ENCODE measurements at regions not wholly inside any gene's neighbourhood (a gene's known extent, or its start where the extent isn't known, plus 50 kb on each side); places are given as distances from the start of the nearest gene placed in this dataset.

- intact Hi-C loops (cut with DNase I) = no loop called here
- no peak overlapping the region for H3K4me3 ChIP-seq (ENCODE audit: low read length in 3 of 3)
- no peak for TF ChIP-seq CTCF (IDR thresholded peaks at IDR 0.05; ENCODE audit: borderline replicate concordance, extremely low read depth, insufficient read depth)
- FAIRE-seq = no peak
- no peaks in the 10 kb centered on the region for H3K9me3 ChIP-seq (ENCODE audit: control insufficient read depth in 2 of 3, insufficient read depth in 1 of 3, low read length in 3 of 3)
- no peak overlapping the region for H3K27ac ChIP-seq (ENCODE audit: low read depth in 2 of 2, low read length in 2 of 2)
- H3K4me1 ChIP-seq (ENCODE audit: control insufficient read depth in 2 of 3, insufficient read depth in 2 of 3, low read depth in 1 of 3, low read length in 3 of 3) = peaks cover 0 to 5% (median 4%) of the 10 kb centered on the region in 3 donors
- no peaks in the 10 kb centered on the region for H3K27me3 ChIP-seq (ENCODE audit: control insufficient read depth, insufficient read depth, low read length)
- DNase-seq = no peak
- H3K9ac ChIP-seq (ENCODE audit: low read length in 3 of 3) = no peak overlapping the region
- no peaks in the 10 kb centered on the region for H3K36me3 ChIP-seq (ENCODE audit: control insufficient read depth in 2 of 3, insufficient read depth in 3 of 3, low read length in 3 of 3)
Measured at GRCh38 chr5:74268297-74268696, 372.2 kb downstream of the ENC1 start.

- no peaks in the 10 kb centered on the region for H3K9me3 ChIP-seq (ENCODE audit: control insufficient read depth in 2 of 3, insufficient read depth in 1 of 3, low read length in 3 of 3)
- TF ChIP-seq CTCF (IDR thresholded peaks at IDR 0.05; ENCODE audit: borderline replicate concordance, extremely low read depth, insufficient read depth) = no peak
- H3K27ac ChIP-seq (ENCODE audit: low read depth in 2 of 2, low read length in 2 of 2) = no peak overlapping the region
- H3K27me3 ChIP-seq (ENCODE audit: control insufficient read depth, insufficient read depth, low read length) = no peaks in the 10 kb centered on the region
- FAIRE-seq (no peak), DNase-seq (no peak)
- intact Hi-C loops (cut with DNase I) = no loop called here
- H3K4me3 ChIP-seq (ENCODE audit: low read length in 3 of 3) = no peak overlapping the region
- no peak overlapping the region for H3K9ac ChIP-seq (ENCODE audit: low read length in 3 of 3)
- H3K36me3 ChIP-seq (ENCODE audit: control insufficient read depth in 2 of 3, insufficient read depth in 3 of 3, low read length in 3 of 3) = no peaks in the 10 kb centered on the region
- H3K4me1 ChIP-seq (ENCODE audit: control insufficient read depth in 2 of 3, insufficient read depth in 2 of 3, low read depth in 1 of 3, low read length in 3 of 3) = peaks cover 0 to under 1% (median 0%) of the 10 kb centered on the region in 3 donors
Measured at GRCh38 chr5:74266836-74267235, 373.7 kb downstream of the ENC1 start.

GRCh38 chr5:74266132-74266531 lies 374.4 kb downstream of the ENC1 start:
- TF ChIP-seq CTCF (IDR thresholded peaks at IDR 0.05; ENCODE audit: borderline replicate concordance, extremely low read depth, insufficient read depth) = no peak
- FAIRE-seq (no peak), DNase-seq (no peak)
- Histone ChIP-seq H3K9ac (ENCODE audit: low read length in 3 of 3) (no peak overlapping the region), H3K27me3 (ENCODE audit: control insufficient read depth, insufficient read depth, low read length) (no peaks in the 10 kb centered on the region), H3K4me1 (ENCODE audit: control insufficient read depth in 2 of 3, insufficient read depth in 2 of 3, low read depth in 1 of 3, low read length in 3 of 3) (peaks cover 0 to 6% (median 0%) of the 10 kb centered on the region in 3 donors), H3K9me3 (ENCODE audit: control insufficient read depth in 2 of 3, insufficient read depth in 1 of 3, low read length in 3 of 3) (no peaks in the 10 kb centered on the region), H3K36me3 (ENCODE audit: control insufficient read depth in 2 of 3, insufficient read depth in 3 of 3, low read length in 3 of 3) (no peaks in the 10 kb centered on the region), H3K27ac (ENCODE audit: low read depth in 2 of 2, low read length in 2 of 2) (no peak overlapping the region), H3K4me3 (ENCODE audit: low read length in 3 of 3) (no peak overlapping the region)
- intact Hi-C loops (cut with DNase I) = no loop called here

GRCh38 chr5:74262544-74263207 lies 377.9 kb downstream of the ENC1 start:
- intact Hi-C loops (cut with DNase I) = no loop called here

More at GRCh38 chr5:74262544-74263207, 377.9 kb downstream of the ENC1 start:
- no peak for TF ChIP-seq CTCF (IDR thresholded peaks at IDR 0.05; ENCODE audit: borderline replicate concordance, extremely low read depth, insufficient read depth)
- peaks cover 0 to 9% (median 0%) of the 10 kb centered on the region in 3 donors for H3K4me1 ChIP-seq (ENCODE audit: control insufficient read depth in 2 of 3, insufficient read depth in 2 of 3, low read depth in 1 of 3, low read length in 3 of 3)
- no peak overlapping the region for H3K27ac ChIP-seq (ENCODE audit: low read depth in 2 of 2, low read length in 2 of 2)
- H3K27me3 ChIP-seq (ENCODE audit: control insufficient read depth, insufficient read depth, low read length) = no peaks in the 10 kb centered on the region
- H3K36me3 ChIP-seq (ENCODE audit: control insufficient read depth in 2 of 3, insufficient read depth in 3 of 3, low read length in 3 of 3) = no peaks in the 10 kb centered on the region
- no peaks in the 10 kb centered on the region for H3K9me3 ChIP-seq (ENCODE audit: control insufficient read depth in 2 of 3, insufficient read depth in 1 of 3, low read length in 3 of 3)
- no peak overlapping the region for H3K4me3 ChIP-seq (ENCODE audit: low read length in 3 of 3)
- H3K9ac ChIP-seq (ENCODE audit: low read length in 3 of 3) = no peak overlapping the region
- DNase-seq = no peak
- no peak for FAIRE-seq

Data from kidney (tissue), 13 donors.